Trophoblast cell (in vitro differentiated cells and primary cell): ENCODE measurements at regions not wholly inside any gene's neighbourhood (a gene's known extent, or its start where the extent isn't known, plus 50 kb on each side); places are given as distances from the start of the nearest gene placed in this dataset.

Experiments used
- DNase-seq, 2 donors: peaks; one replicate each; pipeline ENCODE4 v3.0.0-alpha.2; 2016
- H2AFZ ChIP-seq: 2 replicates; pipeline ENCODE4 v1.6.1; 2013; ENCODE audit warnings: low read length, moderate library complexity, mild to moderate bottlenecking; ENCODE audit not compliant: insufficient read depth, poor library complexity
- H2AK5ac ChIP-seq: 2 replicates; pipeline ENCODE4 v1.6.1; 2013; ENCODE audit warnings: mild to moderate bottlenecking, low read length
- H2BK120ac ChIP-seq: 2 replicates; pipeline ENCODE4 v1.6.1; 2013; ENCODE audit warnings: low read length, mild to moderate bottlenecking, moderate library complexity; ENCODE audit not compliant: insufficient read depth, poor library complexity
- H2BK12ac ChIP-seq: 2 replicates; pipeline ENCODE4 v1.6.1; 2013; ENCODE audit warnings: mild to moderate bottlenecking, low read length, moderate library complexity
- H2BK5ac ChIP-seq: 2 replicates; pipeline ENCODE4 v1.6.1; 2013; ENCODE audit warnings: low read length, low read depth, moderate library complexity, mild to moderate bottlenecking; ENCODE audit not compliant: poor library complexity
- H3K14ac ChIP-seq: 2 replicates; pipeline ENCODE4 v1.6.1; 2013; ENCODE audit warnings: mild to moderate bottlenecking, low read length
- H3K18ac ChIP-seq: 2 replicates; pipeline ENCODE4 v1.6.1; 2013; ENCODE audit warnings: mild to moderate bottlenecking, low read length
- H3K23ac ChIP-seq: 2 replicates; pipeline ENCODE4 v1.6.1; 2013; ENCODE audit warnings: low read length
- H3K27ac ChIP-seq: 2 replicates; pipeline ENCODE4 v1.5.1; 2013; ENCODE audit warnings: low read depth, mild to moderate bottlenecking, inconsistent platforms, low read length, moderate library complexity
- H3K27me3 ChIP-seq: 2 replicates; pipeline ENCODE4 v1.6.1; 2013; ENCODE audit warnings: inconsistent platforms, mild to moderate bottlenecking, low read length, moderate library complexity; ENCODE audit not compliant: insufficient read depth
- H3K36me3 ChIP-seq, 2 experiments: 1 replicate in 1 of 2; 2 replicates in 1 of 2; pipeline ENCODE4 v1.6.1; 2013; ENCODE audit warnings: low read length in 2 of 2, mild to moderate bottlenecking in 2 of 2, moderate library complexity in 1 of 2; ENCODE audit not compliant: insufficient read depth in 2 of 2, control insufficient read depth in 1 of 2
- H3K4ac ChIP-seq: 2 replicates; pipeline ENCODE4 v1.6.1; 2013; ENCODE audit warnings: low read depth, mild to moderate bottlenecking, low read length, moderate library complexity
- H3K4me1 ChIP-seq, 2 experiments: 1 replicate in 1 of 2; 2 replicates in 1 of 2; pipeline ENCODE4 v1.6.1; 2013; ENCODE audit warnings: low read length in 2 of 2, mild to moderate bottlenecking in 2 of 2, moderate library complexity in 1 of 2; ENCODE audit not compliant: insufficient read depth in 2 of 2, control insufficient read depth in 1 of 2
- H3K4me2 ChIP-seq: 2 replicates; pipeline ENCODE4 v1.6.1; 2013; ENCODE audit warnings: inconsistent platforms, mild to moderate bottlenecking, low read length, moderate library complexity
- H3K4me3 ChIP-seq: 2 replicates; pipeline ENCODE4 v1.5.1; 2013; ENCODE audit warnings: mild to moderate bottlenecking, low read depth, low read length, inconsistent platforms
- H3K79me1 ChIP-seq: one replicate; pipeline ENCODE4 v1.6.1; 2013; ENCODE audit warnings: low read length
- H3K79me2 ChIP-seq: 2 replicates; pipeline ENCODE4 v1.6.1; 2013; ENCODE audit warnings: low read length, mild to moderate bottlenecking; ENCODE audit not compliant: control insufficient read depth, insufficient read depth, poor library complexity
- H3K9ac ChIP-seq: 2 replicates; pipeline ENCODE4 v1.6.1; 2013; ENCODE audit warnings: mild to moderate bottlenecking, low read length
- H3K9me3 ChIP-seq: 2 replicates; pipeline ENCODE4 v1.6.1; 2013; ENCODE audit warnings: low read depth, mild to moderate bottlenecking, control low read depth, inconsistent platforms, low read length; ENCODE audit not compliant: insufficient read depth
- H4K12ac ChIP-seq: 2 replicates; pipeline ENCODE4 v1.6.1; 2013; ENCODE audit warnings: low read depth, mild to moderate bottlenecking, low read length, moderate library complexity
- H4K8ac ChIP-seq: 2 replicates; pipeline ENCODE4 v1.6.1; 2013; ENCODE audit warnings: low read depth, mild to moderate bottlenecking, low read length, moderate library complexity
- H4K91ac ChIP-seq: one replicate; pipeline ENCODE4 v1.6.1; 2013; ENCODE audit warnings: low read depth, mild to moderate bottlenecking, low read length, moderate library complexity
- whole genome bisulfite sequencing: extraction: QIAGEN DNeasy Blood & Tissue Kit; methylation state at CpG from one replicate; pipeline ENCODE4 v1.1.7; 2013; ENCODE audit warnings: missing lambda C conversion rate; ENCODE audit not compliant: insufficient read length, insufficient coverage; ENCODE audit errors: extremely low coverage; 5-methylcytosine and 5-hydroxymethylcytosine counted together

GRCh38 chr12:127416796-127417195 is 850.2 kb upstream of the TMEM132C start:
- WGBS, result no CpG with 5 or more reads among the region's 3 CpGs
- Histone ChIP-seq H4K8ac (no peak overlapping the region), H3K79me1 (no peaks in the 10 kb centered on the region), H3K4me2 (no peak overlapping the region), H3K36me3 (no peaks in the 10 kb centered on the region), H3K9me3 (peaks cover 2% of the 10 kb centered on the region), H3K4me1 (no peaks in the 10 kb centered on the region), H3K23ac (no peak overlapping the region), H3K27ac (no peak overlapping the region), H3K4ac (no peak overlapping the region), H3K9ac (no peak overlapping the region), H3K18ac (no peak overlapping the region), H2AK5ac (no peak overlapping the region), H3K4me3 (no peak overlapping the region), H3K79me2 (no peaks in the 10 kb centered on the region), H2BK12ac (no peak overlapping the region), H2AFZ (no peak overlapping the region), H4K91ac (no peak overlapping the region), H3K27me3 (no peaks in the 10 kb centered on the region), H2BK120ac (no peak overlapping the region), H3K14ac (no peak overlapping the region), H2BK5ac (no peak overlapping the region), H4K12ac (no peak overlapping the region)
- DNase-seq, result no peak

DNA sequence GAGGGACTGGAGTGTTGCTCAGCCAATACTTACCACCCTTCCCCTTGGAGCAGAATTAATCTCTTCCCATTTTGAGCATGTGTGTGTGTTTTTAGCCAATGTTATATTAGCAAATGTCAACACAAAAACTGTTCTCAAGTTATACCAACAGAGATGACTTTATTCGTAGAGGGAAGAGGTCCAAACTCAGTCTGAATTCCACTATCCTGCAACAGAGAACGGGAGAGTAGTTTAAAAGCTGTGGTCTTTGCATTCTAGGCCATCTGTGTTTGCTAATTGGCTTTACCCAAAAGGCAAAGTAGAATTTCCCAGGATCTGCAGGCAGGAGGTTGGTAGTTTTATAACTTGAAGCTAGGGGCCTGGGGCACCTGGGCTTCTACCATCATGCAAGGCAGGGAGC is 847.9 kb upstream of the TMEM132C start:
- H3K23ac ChIP-seq, result no peak overlapping the region
- no peak overlapping the region for H3K4ac ChIP-seq

GRCh38 chr12:127421614-127422013 is 845.4 kb upstream of the TMEM132C start:
- Histone ChIP-seq H3K27ac (no peak overlapping the region), H3K4me2 (no peak overlapping the region), H3K36me3 (no peaks in the 10 kb centered on the region), H3K4me1 (no peaks in the 10 kb centered on the region), H4K12ac (no peak overlapping the region), H3K4ac (no peak overlapping the region), H2AK5ac (no peak overlapping the region), H4K91ac (no peak overlapping the region), H3K27me3 (no peaks in the 10 kb centered on the region), H2AFZ (no peak overlapping the region), H3K14ac (no peak overlapping the region), H2BK5ac (no peak overlapping the region), H3K23ac (no peak overlapping the region), H2BK12ac (no peak overlapping the region), H3K4me3 (no peak overlapping the region), H4K8ac (no peak overlapping the region), H3K9ac (no peak overlapping the region), H3K18ac (no peak overlapping the region), H3K79me1 (no peaks in the 10 kb centered on the region), H2BK120ac (no peak overlapping the region), H3K79me2 (no peaks in the 10 kb centered on the region), H3K9me3 (peaks cover 2% of the 10 kb centered on the region)
- WGBS, result no CpG with 5 or more reads among the region's 5 CpGs
- DNase-seq, result no peak

More for the DNA sequence above, 847.9 kb upstream of the TMEM132C start:
- no peak overlapping the region for H2BK5ac ChIP-seq
- no peak overlapping the region for H3K9ac ChIP-seq
- H2BK120ac ChIP-seq, result no peak overlapping the region
- no peaks in the 10 kb centered on the region for H3K36me3 ChIP-seq
- H4K12ac ChIP-seq, result no peak overlapping the region
- H3K4me1 ChIP-seq, result no peaks in the 10 kb centered on the region
- no peak overlapping the region for H3K4me3 ChIP-seq
- H3K14ac ChIP-seq, result no peak overlapping the region
- no peaks in the 10 kb centered on the region for H3K79me2 ChIP-seq
- H2AFZ ChIP-seq, result no peak overlapping the region
- DNase-seq, result no peak
- H3K27me3 ChIP-seq, result no peaks in the 10 kb centered on the region
- no CpG with 5 or more reads among the region's 2 CpGs for WGBS
- H3K79me1 ChIP-seq, result no peaks in the 10 kb centered on the region
- H3K4me2 ChIP-seq, result no peak overlapping the region
- H3K9me3 ChIP-seq, result peaks cover 3% of the 10 kb centered on the region
- no peak overlapping the region for H2BK12ac ChIP-seq
- H3K18ac ChIP-seq, result no peak overlapping the region
- no peak overlapping the region for H2AK5ac ChIP-seq
- H4K91ac ChIP-seq, result no peak overlapping the region
- no peak overlapping the region for H4K8ac ChIP-seq
- no peak overlapping the region for H3K27ac ChIP-seq

GRCh38 chr12:127422935-127423566 is 843.9 kb upstream of the TMEM132C start:
- Histone ChIP-seq H3K27ac (no peak overlapping the region), H3K23ac (no peak overlapping the region), H3K18ac (no peak overlapping the region), H4K12ac (no peak overlapping the region), H3K4me2 (no peak overlapping the region), H4K91ac (no peak overlapping the region), H3K14ac (no peak overlapping the region), H3K36me3 (no peaks in the 10 kb centered on the region), H3K27me3 (no peaks in the 10 kb centered on the region), H2BK120ac (no peak overlapping the region), H2BK5ac (no peak overlapping the region), H3K9ac (no peak overlapping the region), H3K4ac (no peak overlapping the region), H3K4me3 (no peak overlapping the region), H3K9me3 (peaks cover 2% of the 10 kb centered on the region), H3K4me1 (no peaks in the 10 kb centered on the region), H3K79me1 (no peaks in the 10 kb centered on the region), H2AK5ac (no peak overlapping the region), H2AFZ (no peak overlapping the region), H3K79me2 (no peaks in the 10 kb centered on the region), H2BK12ac (no peak overlapping the region), H4K8ac (no peak overlapping the region)
- no CpG with 5 or more reads among the region's 9 CpGs for WGBS
- DNase-seq, result no peak
